Loucy (cell line): ENCODE measurements at regions not wholly inside any gene's neighbourhood (a gene's known extent, or its start where the extent isn't known, plus 50 kb on each side); places are given as distances from the start of the nearest gene placed in this dataset.

Experiments used
- EZH2phosphoT487 ChIP-seq: fragments of 200-600 bp; IDR thresholded peaks from 2 replicates; pipeline ENCODE4 v1.6.1; 2018; ENCODE audit warnings: antibody characterized with exemption, mild to moderate bottlenecking, moderate library complexity, borderline replicate concordance
- TF ChIP-seq, protein P1 (sequence below): fragments of 200-600 bp; sonication (generic); conservative IDR thresholded peaks from 2 replicates; pipeline ENCODE4 v1.5.1; 2014; ENCODE audit warnings: mild to moderate bottlenecking, antibody characterized with exemption, low read length

DNA sequence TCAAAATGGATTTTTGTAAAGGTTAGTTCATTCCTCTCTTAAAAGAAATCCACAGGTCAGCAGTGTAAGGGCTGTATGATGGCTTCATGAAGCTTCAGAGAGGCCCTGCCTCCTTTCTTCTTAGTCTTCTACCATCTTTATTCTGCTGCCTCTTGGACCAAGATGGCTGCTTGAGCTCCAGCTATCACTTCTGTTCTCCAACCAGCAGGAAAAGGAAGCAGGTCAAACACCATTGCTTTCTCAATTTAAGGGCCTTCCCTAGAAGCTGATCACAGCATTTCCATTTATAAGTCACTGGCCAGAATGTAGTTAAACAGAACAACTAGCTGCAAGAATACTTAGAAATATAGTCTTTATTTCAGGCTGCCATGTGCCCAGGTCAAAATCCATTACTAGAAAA lies 336.8 kb upstream of the KLF3 start:
- TF ChIP-seq, protein P1, sequence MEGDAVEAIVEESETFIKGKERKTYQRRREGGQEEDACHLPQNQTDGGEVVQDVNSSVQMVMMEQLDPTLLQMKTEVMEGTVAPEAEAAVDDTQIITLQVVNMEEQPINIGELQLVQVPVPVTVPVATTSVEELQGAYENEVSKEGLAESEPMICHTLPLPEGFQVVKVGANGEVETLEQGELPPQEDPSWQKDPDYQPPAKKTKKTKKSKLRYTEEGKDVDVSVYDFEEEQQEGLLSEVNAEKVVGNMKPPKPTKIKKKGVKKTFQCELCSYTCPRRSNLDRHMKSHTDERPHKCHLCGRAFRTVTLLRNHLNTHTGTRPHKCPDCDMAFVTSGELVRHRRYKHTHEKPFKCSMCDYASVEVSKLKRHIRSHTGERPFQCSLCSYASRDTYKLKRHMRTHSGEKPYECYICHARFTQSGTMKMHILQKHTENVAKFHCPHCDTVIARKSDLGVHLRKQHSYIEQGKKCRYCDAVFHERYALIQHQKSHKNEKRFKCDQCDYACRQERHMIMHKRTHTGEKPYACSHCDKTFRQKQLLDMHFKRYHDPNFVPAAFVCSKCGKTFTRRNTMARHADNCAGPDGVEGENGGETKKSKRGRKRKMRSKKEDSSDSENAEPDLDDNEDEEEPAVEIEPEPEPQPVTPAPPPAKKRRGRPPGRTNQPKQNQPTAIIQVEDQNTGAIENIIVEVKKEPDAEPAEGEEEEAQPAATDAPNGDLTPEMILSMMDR = no peak
- TF ChIP-seq EZH2phosphoT487 = no peak
